Osteoblast (primary cell): ENCODE measurements at regions not wholly inside any gene's neighbourhood (a gene's known extent, or its start where the extent isn't known, plus 50 kb on each side); places are given as distances from the start of the nearest gene placed in this dataset.
"Not testable (repeated sequence)": the region's sequence is repeated elsewhere in the genome, so short reads cannot be mapped to it uniquely, and the experiment has no call there.

Experiments used
- DNase-seq: peaks from one replicate; pipeline ENCODE4 v3.0.0; 2011; ENCODE audit warnings: low spot score, mixed read lengths; ENCODE audit not compliant: insufficient read length; ENCODE audit errors: missing footprints
- H2AFZ ChIP-seq: 2 replicates; pipeline ENCODE4 v1.6.0; 2011; ENCODE audit warnings: mild to moderate bottlenecking, low read length
- H3K27ac ChIP-seq: 2 replicates; pipeline ENCODE4 v1.5.1; 2011; ENCODE audit warnings: mild to moderate bottlenecking, low read depth, low read length, moderate library complexity
- H3K27me3 ChIP-seq: 2 replicates; pipeline ENCODE4 v1.6.0; 2012; ENCODE audit warnings: mild to moderate bottlenecking, control low read depth, inconsistent platforms, low read length, moderate library complexity; ENCODE audit not compliant: insufficient read depth
- H3K36me3 ChIP-seq: 2 replicates; pipeline ENCODE4 v1.5.1; 2011; ENCODE audit warnings: mild to moderate bottlenecking, low read length, control low read depth, moderate library complexity; ENCODE audit not compliant: insufficient read depth
- H3K4me1 ChIP-seq: 2 replicates; pipeline ENCODE4 v1.5.1; 2011; ENCODE audit warnings: mild to moderate bottlenecking, low read length, control low read depth, moderate library complexity; ENCODE audit not compliant: insufficient read depth
- H3K4me2 ChIP-seq: 2 replicates; pipeline ENCODE4 v1.6.0; 2011; ENCODE audit warnings: mild to moderate bottlenecking, low read length; ENCODE audit not compliant: insufficient read depth
- H3K4me3 ChIP-seq: fragments of 200-600 bp; sonication (generic); 3 replicates; pipeline ENCODE4 v1.5.1; 2012; ENCODE audit warnings: mild to moderate bottlenecking, low read length, inconsistent platforms; ENCODE audit not compliant: insufficient read depth
- H3K79me2 ChIP-seq: 2 replicates; pipeline ENCODE4 v1.6.0; 2012; ENCODE audit warnings: mild to moderate bottlenecking, low read length, control low read depth, inconsistent platforms; ENCODE audit not compliant: insufficient read depth
- H3K9me3 ChIP-seq: 2 replicates; pipeline ENCODE4 v1.5.1; 2011; ENCODE audit warnings: low read depth, low read length, control low read depth
- H4K20me1 ChIP-seq: 2 replicates; pipeline ENCODE4 v1.6.0; 2012; ENCODE audit warnings: mild to moderate bottlenecking, low read length, control low read depth; ENCODE audit not compliant: insufficient read depth
- CTCF ChIP-seq: IDR thresholded peaks from 2 replicates; pipeline ENCODE4 v1.5.1; 2011; ENCODE audit warnings: mild to moderate bottlenecking, low read depth, low read length, moderate library complexity; ENCODE audit errors: extremely low read depth

- H3K4me1 ChIP-seq, H2AFZ ChIP-seq, H3K9me3 ChIP-seq, H3K27me3 ChIP-seq, H3K27ac ChIP-seq, H3K4me3 ChIP-seq, H3K36me3 ChIP-seq, H4K20me1 ChIP-seq, H3K79me2 ChIP-seq, H3K4me2 ChIP-seq, DNase-seq: not testable (repeated sequence)
Observed at GRCh38 chr4:86413426-86413825, 53.6 kb upstream of the MAPK10 start.

- no peak overlapping the region for H3K4me2 ChIP-seq
- no peaks in the 10 kb centered on the region for H3K4me1 ChIP-seq
- no peaks in the 10 kb centered on the region for H4K20me1 ChIP-seq
- no peaks in the 10 kb centered on the region for H3K36me3 ChIP-seq
- H3K9me3 ChIP-seq, result no peaks in the 10 kb centered on the region
- no peaks in the 10 kb centered on the region for H3K27me3 ChIP-seq
- H3K79me2 ChIP-seq, result no peaks in the 10 kb centered on the region
- no peak overlapping the region for H3K4me3 ChIP-seq
- no peak for TF ChIP-seq CTCF
- no peak overlapping the region for H3K27ac ChIP-seq
- no peak overlapping the region for H2AFZ ChIP-seq
- no peak for DNase-seq
Observed at GRCh38 chr4:86414686-86415085, 54.8 kb upstream of the MAPK10 start.

GRCh38 chr4:86416081-86416480 is 56.2 kb upstream of the MAPK10 start:
- H3K79me2 ChIP-seq, result no peaks in the 10 kb centered on the region
- peak; percentile 43 for DNase-seq

GRCh38 chr4:86421461-86421860 is 61.6 kb upstream of the MAPK10 start:
- H3K4me3 ChIP-seq, result no peak overlapping the region
- no peak for DNase-seq
- H3K36me3 ChIP-seq, result no peaks in the 10 kb centered on the region
- no peak for TF ChIP-seq CTCF
- H2AFZ ChIP-seq, result peak overlapping the region; percentile 35
- peak overlapping the region; percentile 7 for H3K4me2 ChIP-seq
- no peaks in the 10 kb centered on the region for H3K9me3 ChIP-seq
- no peak overlapping the region for H3K27ac ChIP-seq
- no peaks in the 10 kb centered on the region for H3K79me2 ChIP-seq
- H3K27me3 ChIP-seq, result no peaks in the 10 kb centered on the region
- H3K4me1 ChIP-seq, result no peaks in the 10 kb centered on the region
- no peaks in the 10 kb centered on the region for H4K20me1 ChIP-seq

More at GRCh38 chr4:86416081-86416480, 56.2 kb upstream of the MAPK10 start:
- Histone ChIP-seq H3K27ac (no peak overlapping the region), H3K4me3 (no peak overlapping the region), H3K4me1 (no peaks in the 10 kb centered on the region), H3K9me3 (no peaks in the 10 kb centered on the region), H4K20me1 (no peaks in the 10 kb centered on the region), H3K36me3 (no peaks in the 10 kb centered on the region), H3K27me3 (no peaks in the 10 kb centered on the region), H3K4me2 (no peak overlapping the region), H2AFZ (no peak overlapping the region)
- no peak for TF ChIP-seq CTCF
